BE2C (cell line): ENCODE measurements at regions not wholly inside any gene's neighbourhood (a gene's known extent, or its start where the extent isn't known, plus 50 kb on each side); places are given as distances from the start of the nearest gene placed in this dataset.

Experiments
- DNase-seq: peaks from one replicate; pipeline ENCODE4 v3.0.0-alpha.2; 2020
- H3K27me3 ChIP-seq: fragments of 250-450 bp; sonication (Bioruptor Pico); 2 replicates; pipeline ENCODE4 v1.5.1; 2020; ENCODE audit warnings: mild to moderate bottlenecking
- H3K36me3 ChIP-seq: fragments of 250-450 bp; sonication (Bioruptor Pico); 2 replicates; pipeline ENCODE4 v1.5.1; 2020; ENCODE audit warnings: mild to moderate bottlenecking
- H3K4me1 ChIP-seq: fragments of 250-450 bp; sonication (Bioruptor Pico); 2 replicates; pipeline ENCODE4 v1.5.1; 2020
- H3K4me3 ChIP-seq: 2 replicates; pipeline ENCODE4 v1.5.1; 2011; ENCODE audit warnings: low read depth, low read length
- H3K9me3 ChIP-seq: fragments of 250-450 bp; sonication (Bioruptor Pico); 2 replicates; pipeline ENCODE4 v1.5.1; 2020
- TF ChIP-seq, protein P1 (sequence below): IDR thresholded peaks from 2 replicates; pipeline ENCODE4 v1.5.1; 2012; ENCODE audit warnings: mild to moderate bottlenecking, low read depth, low read length

DNA sequence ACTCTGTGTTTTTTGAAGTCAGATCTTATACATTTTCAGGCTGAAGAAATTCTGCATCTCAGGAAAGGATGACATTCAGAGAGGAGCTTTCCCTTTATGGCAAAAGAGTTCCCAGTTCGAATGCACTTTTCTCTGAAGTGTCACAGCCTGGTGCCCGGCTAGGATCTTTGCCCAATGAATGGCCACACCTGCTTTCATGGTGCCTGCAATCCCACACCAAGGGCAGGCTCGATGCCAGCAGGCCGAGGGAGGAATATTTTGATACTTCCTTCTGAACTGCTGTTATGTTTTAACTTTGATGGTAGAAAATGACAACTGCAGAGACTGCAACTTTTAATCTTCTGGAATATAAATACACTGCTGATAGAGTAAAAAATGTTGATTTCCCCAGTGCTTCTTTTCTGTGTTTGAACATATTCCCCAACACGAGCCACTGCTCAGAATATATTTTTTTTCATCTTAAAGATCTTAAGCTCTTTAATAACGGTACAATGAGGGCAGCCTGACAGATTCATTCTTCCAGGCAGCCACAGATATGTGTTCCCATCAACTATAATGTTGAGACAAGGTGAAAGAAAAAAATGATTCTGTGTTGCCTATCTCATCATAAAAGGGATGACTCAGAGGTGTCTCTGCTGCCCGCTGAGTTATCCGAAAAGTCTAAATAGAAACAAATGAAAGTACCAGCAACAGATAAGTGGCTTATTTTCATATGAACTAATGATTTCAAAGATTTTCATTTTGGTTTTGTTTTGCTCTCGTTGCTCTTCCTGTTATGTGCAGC, 848.5 kb downstream of the DCDC2C start:
- Histone ChIP-seq H3K27me3 (no peaks in the 10 kb centered on the region), H3K4me1 (no peaks in the 10 kb centered on the region), H3K4me3 (no peak overlapping the region), H3K9me3 (no peaks in the 10 kb centered on the region), H3K36me3 (no peaks in the 10 kb centered on the region)
- no peak for DNase-seq
- TF ChIP-seq, protein P1, sequence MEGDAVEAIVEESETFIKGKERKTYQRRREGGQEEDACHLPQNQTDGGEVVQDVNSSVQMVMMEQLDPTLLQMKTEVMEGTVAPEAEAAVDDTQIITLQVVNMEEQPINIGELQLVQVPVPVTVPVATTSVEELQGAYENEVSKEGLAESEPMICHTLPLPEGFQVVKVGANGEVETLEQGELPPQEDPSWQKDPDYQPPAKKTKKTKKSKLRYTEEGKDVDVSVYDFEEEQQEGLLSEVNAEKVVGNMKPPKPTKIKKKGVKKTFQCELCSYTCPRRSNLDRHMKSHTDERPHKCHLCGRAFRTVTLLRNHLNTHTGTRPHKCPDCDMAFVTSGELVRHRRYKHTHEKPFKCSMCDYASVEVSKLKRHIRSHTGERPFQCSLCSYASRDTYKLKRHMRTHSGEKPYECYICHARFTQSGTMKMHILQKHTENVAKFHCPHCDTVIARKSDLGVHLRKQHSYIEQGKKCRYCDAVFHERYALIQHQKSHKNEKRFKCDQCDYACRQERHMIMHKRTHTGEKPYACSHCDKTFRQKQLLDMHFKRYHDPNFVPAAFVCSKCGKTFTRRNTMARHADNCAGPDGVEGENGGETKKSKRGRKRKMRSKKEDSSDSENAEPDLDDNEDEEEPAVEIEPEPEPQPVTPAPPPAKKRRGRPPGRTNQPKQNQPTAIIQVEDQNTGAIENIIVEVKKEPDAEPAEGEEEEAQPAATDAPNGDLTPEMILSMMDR: no peak

DNA sequence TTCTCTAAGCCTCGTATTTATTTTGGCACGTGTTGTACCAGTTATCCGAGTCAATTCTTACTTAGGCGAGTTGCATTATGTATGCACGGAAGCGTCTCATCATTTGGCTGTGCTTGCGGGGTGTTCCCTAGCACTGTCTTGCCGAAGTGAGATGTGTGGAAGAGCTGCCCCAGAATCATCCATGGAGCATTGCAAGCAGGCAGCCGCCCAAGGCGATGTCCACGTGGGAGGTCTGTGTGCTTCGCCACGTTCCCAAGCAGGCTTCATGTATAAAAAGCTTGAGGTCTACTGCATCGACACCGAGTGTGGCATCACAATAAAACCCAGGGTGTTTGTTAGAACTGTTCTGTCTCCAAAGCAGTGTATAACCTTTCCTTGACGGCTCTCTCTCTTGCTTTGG, 849.9 kb downstream of the DCDC2C start:
- Histone ChIP-seq H3K9me3 (no peaks in the 10 kb centered on the region), H3K27me3 (no peaks in the 10 kb centered on the region), H3K4me1 (no peaks in the 10 kb centered on the region), H3K36me3 (no peaks in the 10 kb centered on the region), H3K4me3 (no peak overlapping the region)
- TF ChIP-seq, protein P1: no peak
- no peak for DNase-seq

DNA sequence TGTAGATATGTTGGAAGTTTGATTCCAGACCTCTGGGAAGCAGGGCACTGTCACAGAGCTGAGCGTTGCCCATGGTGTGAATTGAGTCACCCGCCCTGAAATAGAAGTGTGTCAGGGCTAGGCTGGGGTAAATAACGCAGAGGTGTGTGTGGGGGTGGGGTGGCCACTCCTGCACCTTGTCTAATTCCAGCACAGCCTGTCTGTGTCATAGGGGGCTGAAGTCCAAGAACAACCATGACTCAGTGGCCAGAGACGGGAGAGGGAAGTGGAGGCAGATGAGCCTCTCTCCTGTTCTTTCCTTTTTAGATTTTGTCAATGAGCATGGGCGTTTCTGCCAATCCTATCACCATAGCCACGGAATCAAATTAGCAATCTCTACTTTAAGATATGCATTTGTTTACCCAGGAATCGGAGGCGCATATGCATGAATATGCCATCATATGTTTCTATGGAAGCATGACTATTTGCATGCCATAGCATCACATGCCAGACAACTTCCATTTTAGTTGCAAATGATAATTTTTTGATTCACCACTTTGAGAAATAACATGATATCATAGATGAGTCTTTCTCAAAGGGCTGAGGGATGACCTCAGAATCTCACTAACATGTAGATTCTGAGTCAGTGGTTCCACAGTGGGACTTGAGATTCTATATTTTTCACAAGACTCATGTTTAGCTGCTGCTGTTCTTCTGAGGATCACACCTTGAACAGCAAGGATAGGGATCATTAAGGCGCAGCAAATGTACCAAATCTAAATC, 852.9 kb downstream of the DCDC2C start:
- no peak for DNase-seq
- H3K9me3 ChIP-seq: no peaks in the 10 kb centered on the region

DNA sequence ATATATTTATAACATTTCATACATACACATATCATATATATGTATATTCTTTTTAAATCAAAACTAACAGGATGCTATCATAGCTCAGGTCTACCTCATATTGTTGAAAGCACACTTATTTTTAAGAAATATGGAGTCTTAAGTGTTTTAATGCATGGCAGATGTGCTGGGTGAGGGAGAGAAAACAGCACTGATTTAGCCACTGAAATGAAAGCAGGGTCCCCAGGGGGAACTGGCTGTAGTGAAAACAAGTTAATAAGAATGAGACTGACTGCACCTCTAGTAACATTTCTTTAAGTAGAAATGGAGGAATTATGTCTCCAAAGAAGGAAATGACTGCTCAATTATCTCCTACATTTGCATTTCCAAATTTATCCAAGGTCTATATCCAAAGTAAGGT, 857.8 kb downstream of the DCDC2C start:
- no peaks in the 10 kb centered on the region for H3K9me3 ChIP-seq
- no peaks in the 10 kb centered on the region for H3K4me1 ChIP-seq
- TF ChIP-seq, protein P1: no peak
- no peaks in the 10 kb centered on the region for H3K36me3 ChIP-seq
- no peaks in the 10 kb centered on the region for H3K27me3 ChIP-seq
- DNase-seq: no peak
- H3K4me3 ChIP-seq: no peak overlapping the region

More for the DNA sequence above, 852.9 kb downstream of the DCDC2C start:
- no peaks in the 10 kb centered on the region for H3K36me3 ChIP-seq
- TF ChIP-seq, protein P1: no peak
- H3K4me3 ChIP-seq: no peak overlapping the region
- H3K27me3 ChIP-seq: no peaks in the 10 kb centered on the region
- no peaks in the 10 kb centered on the region for H3K4me1 ChIP-seq

DNA sequence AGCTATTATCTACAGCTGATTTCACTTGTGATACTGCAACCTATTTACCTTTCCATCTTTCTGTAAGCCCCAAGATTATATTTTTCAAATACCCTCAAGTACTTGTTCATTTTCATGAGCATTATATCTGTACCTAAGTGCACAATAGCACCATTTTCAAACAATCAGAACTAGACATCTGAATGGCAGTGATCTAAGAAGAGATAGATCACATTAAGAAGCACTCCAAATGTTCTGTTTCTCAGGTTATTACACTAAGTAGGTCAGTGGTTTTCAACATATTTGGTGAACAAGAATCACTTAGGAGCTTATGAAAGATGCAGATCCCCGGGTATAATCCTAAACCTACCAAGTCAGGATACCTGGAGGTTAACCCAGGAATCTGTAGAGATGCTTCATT, 872.7 kb downstream of the DCDC2C start:
- TF ChIP-seq, protein P1: no peak

DNA sequence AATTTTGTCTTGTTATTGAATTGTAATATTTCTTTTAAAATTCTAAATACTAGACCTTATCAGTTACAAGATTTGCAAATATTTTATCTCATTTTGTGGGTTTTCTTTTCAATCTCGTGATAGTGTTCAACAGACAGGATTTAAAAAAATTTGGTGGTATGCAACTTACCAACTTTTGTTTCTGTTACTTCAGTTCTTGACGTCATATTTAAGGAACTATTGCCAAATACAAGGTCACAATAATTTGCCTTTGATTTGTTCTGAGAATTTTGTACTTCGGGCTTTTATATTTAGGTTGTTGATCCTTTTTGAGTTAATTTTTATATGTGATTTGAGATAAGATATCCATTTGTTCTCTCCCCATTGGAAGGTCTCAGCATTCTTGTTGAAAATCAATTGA, 876.6 kb downstream of the DCDC2C start:
- no peaks in the 10 kb centered on the region for H3K27me3 ChIP-seq
- H3K9me3 ChIP-seq: no peaks in the 10 kb centered on the region
- no peak for DNase-seq
- H3K36me3 ChIP-seq: no peaks in the 10 kb centered on the region
- no peaks in the 10 kb centered on the region for H3K4me1 ChIP-seq
- H3K4me3 ChIP-seq: no peak overlapping the region
- TF ChIP-seq, protein P1: no peak

More for the DNA sequence above, 872.7 kb downstream of the DCDC2C start:
- H3K4me3 ChIP-seq: no peak overlapping the region
- no peaks in the 10 kb centered on the region for H3K27me3 ChIP-seq
- no peaks in the 10 kb centered on the region; the same call in 1 of the 2 replicates for H3K9me3 ChIP-seq
- no peaks in the 10 kb centered on the region for H3K4me1 ChIP-seq
- DNase-seq: no peak
- H3K36me3 ChIP-seq: no peaks in the 10 kb centered on the region
